ENCODE measurements at regions not wholly inside any gene's neighbourhood (a gene's known extent, or its start where the extent isn't known, plus 50 kb on each side); places are given as distances from the start of the nearest gene placed in this dataset.
"Not testable (repeated sequence)": the region's sequence is repeated elsewhere in the genome, so short reads cannot be mapped to it uniquely, and the experiment has no call there.

DNA sequence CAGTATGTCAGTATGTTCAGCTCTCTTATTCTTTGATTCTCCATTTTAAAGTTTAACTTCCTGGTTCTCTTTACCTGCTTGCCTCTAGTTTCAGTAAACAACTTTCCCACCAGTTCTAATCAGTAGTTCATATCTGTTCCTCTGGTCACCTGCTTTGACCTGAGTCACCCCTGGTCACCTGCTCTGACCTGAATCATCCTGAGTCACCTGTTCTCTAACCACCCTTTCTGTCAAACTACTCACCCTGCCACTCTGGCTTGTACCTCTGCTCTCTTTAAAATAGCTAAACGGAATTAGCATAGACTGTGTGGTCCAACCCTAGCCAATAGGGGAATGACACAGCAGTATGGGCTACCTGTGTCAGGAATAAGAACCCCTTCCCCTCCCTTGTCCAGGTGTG is 62.0 kb upstream of the NREP start:
- not testable (repeated sequence) for H3K4me1 Mint-ChIP-seq; H3K9me3 Mint-ChIP-seq (ENCODE audit: low read depth)

DNA sequence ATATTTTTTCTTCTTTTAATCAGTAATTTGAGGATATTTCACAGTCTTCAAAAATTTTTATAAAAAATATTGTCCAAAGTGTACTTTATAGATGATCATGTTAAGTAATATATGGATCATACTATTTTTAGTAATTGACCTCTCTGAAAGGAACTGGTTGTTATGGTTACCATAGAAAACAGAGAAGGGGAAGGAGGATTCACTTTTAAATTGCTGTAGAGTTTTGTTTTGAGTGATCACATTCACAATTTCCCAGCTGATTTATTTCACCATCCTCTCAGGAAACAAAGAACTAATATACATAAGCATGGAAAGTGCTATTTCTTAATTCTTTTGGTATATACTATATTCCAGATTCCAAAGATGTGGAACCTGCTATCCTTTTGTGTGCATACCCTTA is 56.5 kb upstream of the NREP start:
- CTCF ChIA-PET: no interaction called here
- H3K4me1 Mint-ChIP-seq: no peaks in the 10 kb centered on the region
- ATAC-seq (no peak), DNase-seq (no peak)
- no peak overlapping the region for H3K27ac Mint-ChIP-seq
- no peaks in the 10 kb centered on the region for H3K27me3 Mint-ChIP-seq
- H3K9me3 Mint-ChIP-seq (ENCODE audit: low read depth): no peaks in the 10 kb centered on the region
- no peaks in the 10 kb centered on the region for H3K36me3 Mint-ChIP-seq
- H3K4me3 Mint-ChIP-seq: no peak overlapping the region

More for the DNA sequence above, 62.0 kb upstream of the NREP start:
- ATAC-seq, CTCF ChIA-PET, H3K27ac Mint-ChIP-seq, DNase-seq, H3K36me3 Mint-ChIP-seq, H3K4me3 Mint-ChIP-seq, H3K27me3 Mint-ChIP-seq: not testable (repeated sequence)

DNA sequence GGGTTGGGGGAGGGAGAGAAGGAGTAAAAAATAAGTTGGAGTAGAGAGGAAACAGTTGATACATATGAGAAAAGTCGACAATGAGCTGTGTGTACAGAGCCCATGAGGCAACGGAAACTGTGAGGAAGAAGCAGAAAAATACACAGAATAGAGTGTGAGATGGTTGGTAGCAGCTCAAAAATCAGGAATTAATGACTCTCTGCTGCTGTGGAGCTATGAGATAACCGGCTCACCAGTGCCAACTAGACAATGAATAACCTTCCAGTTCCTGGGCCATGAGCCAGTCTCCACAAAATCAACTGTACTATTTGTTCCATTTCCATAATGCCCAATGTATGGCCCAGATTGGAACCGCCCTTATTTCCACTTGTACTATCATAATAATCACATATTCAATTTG is 53.1 kb upstream of the NREP start:
- Mint-ChIP-seq H3K9me3 (ENCODE audit: low read depth) (no peaks in the 10 kb centered on the region), H3K4me3 (no peak overlapping the region), H3K4me1 (no peaks in the 10 kb centered on the region), H3K36me3 (no peaks in the 10 kb centered on the region), H3K27me3 (no peaks in the 10 kb centered on the region), H3K27ac (no peak overlapping the region)
- DNase-seq: no peak
- CTCF ChIA-PET: no interaction called here
- no peak for ATAC-seq

Data from activated CD8-positive, alpha-beta memory T cell treated with anti-CD3 and anti-CD28 coated beads, Interleukin-2, amount 10 ng/mL, durations not matched to agents 7 days and 5 days (primary cell).